K562 (cell line): ENCODE measurements at regions not wholly inside any gene's neighbourhood (a gene's known extent, or its start where the extent isn't known, plus 50 kb on each side); places are given as distances from the start of the nearest gene placed in this dataset.

Source experiments
- ATAC-seq: fragments of 200-7000 bp; cut with Tn5 transposase; 3 replicates; pipeline ENCODE4 v1.9.1; 2020; ENCODE audit warnings: moderate library complexity
- BruUV-seq: library from RNA; stranded (reverse); fragments of 400-500 nt; replicated peaks from 2 replicates; lab custom pipeline; 2021; lab: Mats Ljungman, UMichigan
- CTCF ChIA-PET: fragments of 300-600 bp; formaldehyde crosslinking; extraction: SDS; loops from one replicate; lab custom pipeline; 2021; ENCODE audit warnings: low intra/inter-chr PET ratio; lab: Yijun Ruan, JAX
- POLR2A ChIA-PET: fragments of 300-600, 350-650 bp; sonication (Branson Sonifier 250); formaldehyde crosslinking; extraction: SDS; loops from one replicate; lab custom pipeline; 2021; ENCODE audit warnings: antibody characterized with exemption, inconsistent platforms; lab: Yijun Ruan, JAX
- DNase-seq, 4 experiments: peaks; one replicate each; pipeline versions ENCODE4 v3.0.0 to v3.0.0-alpha.2; 2011 to 2018; ENCODE audit warnings: low spot score in 3 of 4, mixed read lengths in 3 of 4; ENCODE audit errors: extremely low read depth in 1 of 4
- FAIRE-seq: peaks from 2 replicates; lab custom pipeline; 2011; peaks lifted over from hg19 to GRCh38; lab: Jason Lieb, UNC
- H2AFZ ChIP-seq: 2 replicates; pipeline ENCODE4 v1.6.0; 2011; ENCODE audit warnings: low read depth, low read length, control low read depth, inconsistent platforms
- H3K27ac ChIP-seq: fragments of 200-600 bp; 3 replicates; pipeline ENCODE4 v1.8.0; 2011; ENCODE audit warnings: low read depth, mild to moderate bottlenecking, control low read depth, inconsistent platforms, low read length, moderate library complexity, mixed read lengths; ENCODE audit errors: extremely low read depth
- H3K27me3 ChIP-seq, 2 experiments: fragments of 300-600 bp in 1 of 2; 2 replicates in 1 of 2; 3 replicates in 1 of 2; pipeline versions ENCODE4 v1.6.0 to v1.8.0; 2011; ENCODE audit warnings: inconsistent platforms in 2 of 2, low read length in 2 of 2, mild to moderate bottlenecking in 1 of 2, mixed read lengths in 1 of 2, moderate library complexity in 1 of 2; ENCODE audit not compliant: control insufficient read depth in 2 of 2, insufficient read depth in 2 of 2
- H3K36me3 ChIP-seq: fragments of 300-600 bp; 3 replicates; pipeline ENCODE4 v1.8.0; 2011; ENCODE audit warnings: mild to moderate bottlenecking, low read length, inconsistent platforms; ENCODE audit not compliant: control insufficient read depth, insufficient read depth
- H3K4me1 ChIP-seq, 2 experiments: fragments of 200-600 bp in 1 of 2; replicated peaks in 1 of 2; 2 replicates in 1 of 2; 3 replicates in 1 of 2; pipeline versions ENCODE4 v1.5.1 to v1.8.0; 2011; ENCODE audit warnings: inconsistent platforms in 2 of 2, low read length in 2 of 2, mild to moderate bottlenecking in 1 of 2, mixed read lengths in 1 of 2, moderate library complexity in 1 of 2; ENCODE audit not compliant: control insufficient read depth in 2 of 2, insufficient read depth in 2 of 2
- H3K4me2 ChIP-seq: 2 replicates; pipeline ENCODE4 v1.6.1; 2011; ENCODE audit warnings: low read length, control low read depth, inconsistent platforms, mixed read lengths; ENCODE audit not compliant: insufficient read depth
- H3K4me3 ChIP-seq: fragments of 200-600 bp; sonication (generic), shearing (Covaris generic); 2 replicates; pipeline ENCODE4 v1.5.1; 2016; ENCODE audit warnings: control low read depth, inconsistent platforms
- H3K79me2 ChIP-seq: fragments of 200-600 bp; 3 replicates; pipeline ENCODE4 v1.8.0; 2011; ENCODE audit warnings: low read length, inconsistent platforms; ENCODE audit not compliant: control insufficient read depth, insufficient read depth
- H3K9ac ChIP-seq, 2 experiments: 2 replicates each; pipeline versions ENCODE4 v1.6.0 to v1.6.1; 2011; ENCODE audit warnings: low read depth in 2 of 2, low read length in 2 of 2, control low read depth in 1 of 2, inconsistent platforms in 1 of 2, mild to moderate bottlenecking in 1 of 2, mixed read lengths in 1 of 2; ENCODE audit not compliant: insufficient read depth in 1 of 2
- H3K9me1 ChIP-seq: one replicate; pipeline ENCODE4 v1.6.0; 2011; ENCODE audit warnings: inconsistent platforms, mild to moderate bottlenecking, low read length, moderate library complexity; ENCODE audit not compliant: control insufficient read depth, insufficient read depth
- H3K9me3 ChIP-seq: replicated peaks from 2 replicates; pipeline ENCODE4 v1.5.1; 2011; ENCODE audit warnings: low read depth, low read length, inconsistent platforms; ENCODE audit not compliant: control insufficient read depth, insufficient read depth
- H4K20me1 ChIP-seq: replicated peaks from 2 replicates; pipeline ENCODE4 v1.6.1; 2011; ENCODE audit warnings: low read length, inconsistent platforms, mixed read lengths; ENCODE audit not compliant: control insufficient read depth, insufficient read depth
- ADNP ChIP-seq: fragments of 200-800 bp; sonication (Bioruptor generic); IDR thresholded peaks from 2 replicates; pipeline ENCODE4 v1.6.1; 2016; ENCODE audit warnings: missing genetic modification characterization, missing compliant biosample characterization
- BDP1 ChIP-seq: IDR thresholded peaks from 3 replicates; pipeline ENCODE4 v1.6.1; 2011; ENCODE audit not compliant: insufficient read length, insufficient read depth
- IFI16 ChIP-seq: fragments of 250-450 bp; sonication (Bioruptor Pico); IDR thresholded peaks from 2 replicates; pipeline ENCODE4 v2.1.2; 2022; ENCODE audit warnings: mild to moderate bottlenecking, inconsistent platforms
- MAFK ChIP-seq: IDR thresholded peaks from 2 replicates; pipeline ENCODE4 v1.6.1; 2011; ENCODE audit warnings: low read length, improper control_type of control experiment
- NCOR1 ChIP-seq: fragments of 450-650 bp; IDR thresholded peaks from 2 replicates; pipeline ENCODE4 v1.6.1; 2016; ENCODE audit warnings: mild to moderate bottlenecking, moderate library complexity
- SP2 ChIP-seq: IDR thresholded peaks from 2 replicates; pipeline ENCODE4 v1.6.1; 2011; ENCODE audit warnings: mild to moderate bottlenecking, low read depth, low read length, moderate library complexity; ENCODE audit not compliant: poor library complexity, severe bottlenecking; ENCODE audit errors: extremely low read depth
- TCF7L2 ChIP-seq: fragments of 150-350 bp; IDR thresholded peaks from 2 replicates; pipeline ENCODE4 v1.6.1; 2016; ENCODE audit warnings: low read depth, mild to moderate bottlenecking, low read length, moderate library complexity
- ZMIZ1 ChIP-seq, 2 experiments: fragments of 150-350 bp in 1 of 2; IDR thresholded peaks; 2 replicates each; pipeline ENCODE4 v1.6.1; 2012 to 2016; ENCODE audit warnings: low read depth in 2 of 2, low read length in 2 of 2, mild to moderate bottlenecking in 1 of 2, moderate library complexity in 1 of 2
- ZNF217 ChIP-seq: sonication (generic); formaldehyde crosslinking; IDR thresholded peaks from 2 replicates; pipeline ENCODE4 v1.8.0; 2022; ENCODE audit warnings: mild to moderate bottlenecking, missing genetic modification reagents
- ZNF583 ChIP-seq: fragments of 250-450 bp; sonication (Bioruptor Pico); IDR thresholded peaks from 2 replicates; pipeline ENCODE4 v1.4.0; 2020
- ZNF740 ChIP-seq, 3 experiments: fragments of 200-800 bp in 1 of 3; sonication (Bioruptor generic) in 1 of 3; sonication (generic) in 1 of 3; formaldehyde crosslinking in 1 of 3; IDR thresholded peaks; 2 replicates each; pipeline versions ENCODE4 v1.6.1 to v1.8.0; 2016 to 2022; ENCODE audit warnings: mild to moderate bottlenecking in 2 of 3, missing compliant biosample characterization in 2 of 3, missing genetic modification characterization in 2 of 3, missing genetic modification reagents in 1 of 3
- ZNF780A ChIP-seq: fragments of 250-450 bp; sonication (Bioruptor Pico); IDR thresholded peaks from 2 replicates; pipeline ENCODE4 v1.5.0; 2021; ENCODE audit warnings: mild to moderate bottlenecking
- WGBS: fragments of 100-300 bp; shearing (Covaris generic); methylation state at CpG from one replicate; pipeline ENCODE4 v1.1.6; 2016; ENCODE audit warnings: low coverage, mixed read lengths; ENCODE audit not compliant: insufficient coverage; ENCODE audit errors: missing lambda C conversion rate; 5-methylcytosine and 5-hydroxymethylcytosine counted together
- in situ Hi-C: fragments of 300-500 bp; cut with MboI; formaldehyde crosslinking; loops from 4 replicates; pipeline ENCODE4 v1.15.0; 2018; ENCODE audit warnings: inconsistent platforms, mixed read lengths
- intact Hi-C: fragments of 100-400 bp; cut with micrococcal nuclease; formaldehyde crosslinking; loops from 2 replicates; pipeline ENCODE4 v1.14.2; 2022
- TF ChIP-seq, protein P1 (sequence below): fragments of 150-350 bp; conservative IDR thresholded peaks from 2 replicates; pipeline ENCODE4 v1.6.1; 2014; ENCODE audit warnings: low read length

DNA sequence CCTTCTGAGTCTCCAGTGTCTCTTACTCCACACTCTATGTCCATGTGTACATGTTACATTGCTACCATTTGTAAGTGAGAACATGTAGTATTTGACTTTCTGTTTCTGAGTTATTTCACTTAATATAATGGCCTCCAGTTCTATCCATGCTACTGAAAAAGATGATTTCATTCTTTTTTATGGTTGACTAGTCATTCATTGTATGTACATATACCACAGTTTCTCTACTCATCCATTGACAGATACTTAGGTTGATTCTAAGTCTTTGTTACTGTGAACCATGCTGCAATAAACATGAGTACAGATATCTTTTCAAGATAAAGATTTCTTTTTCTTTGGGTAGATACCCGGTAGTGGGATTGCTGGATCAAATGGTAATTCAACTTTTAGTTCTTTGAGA, 107.1 kb upstream of the CHD1 start:
- FAIRE-seq, result no peak
- ChIA-PET POLR2A (interaction anchor here (2.1 kb wide), 1 partner anchor 23 kb away, joined by 5 read pairs; no protein-coding TSS in a partner anchor), CTCF (no interaction called here)
- DNase-seq, result no peak
- WGBS, result 29% methylated on average over 1 of the region's 1 CpG
- H4K20me1 ChIP-seq, result no peaks in the 10 kb centered on the region
- in situ Hi-C loops, result loop anchor here (25.0 kb wide), 1 partner anchor 1849 kb away; the partner anchor contains the start of gene RIOK2
- no peaks in the 10 kb centered on the region for H3K9me3 ChIP-seq
- H2AFZ ChIP-seq, result no peak overlapping the region
- no peaks in the 10 kb centered on the region for H3K27me3 ChIP-seq
- H3K9ac ChIP-seq, result no peak overlapping the region
- H3K4me3 ChIP-seq, result no peak overlapping the region
- ATAC-seq, result no peak
- peaks cover 3 to 17% of the 10 kb centered on the region in 2 experiments; a peak in 3 of 5 replicates for H3K4me1 ChIP-seq
- no peak for TF ChIP-seq BDP1
- TF ChIP-seq, protein P1, sequence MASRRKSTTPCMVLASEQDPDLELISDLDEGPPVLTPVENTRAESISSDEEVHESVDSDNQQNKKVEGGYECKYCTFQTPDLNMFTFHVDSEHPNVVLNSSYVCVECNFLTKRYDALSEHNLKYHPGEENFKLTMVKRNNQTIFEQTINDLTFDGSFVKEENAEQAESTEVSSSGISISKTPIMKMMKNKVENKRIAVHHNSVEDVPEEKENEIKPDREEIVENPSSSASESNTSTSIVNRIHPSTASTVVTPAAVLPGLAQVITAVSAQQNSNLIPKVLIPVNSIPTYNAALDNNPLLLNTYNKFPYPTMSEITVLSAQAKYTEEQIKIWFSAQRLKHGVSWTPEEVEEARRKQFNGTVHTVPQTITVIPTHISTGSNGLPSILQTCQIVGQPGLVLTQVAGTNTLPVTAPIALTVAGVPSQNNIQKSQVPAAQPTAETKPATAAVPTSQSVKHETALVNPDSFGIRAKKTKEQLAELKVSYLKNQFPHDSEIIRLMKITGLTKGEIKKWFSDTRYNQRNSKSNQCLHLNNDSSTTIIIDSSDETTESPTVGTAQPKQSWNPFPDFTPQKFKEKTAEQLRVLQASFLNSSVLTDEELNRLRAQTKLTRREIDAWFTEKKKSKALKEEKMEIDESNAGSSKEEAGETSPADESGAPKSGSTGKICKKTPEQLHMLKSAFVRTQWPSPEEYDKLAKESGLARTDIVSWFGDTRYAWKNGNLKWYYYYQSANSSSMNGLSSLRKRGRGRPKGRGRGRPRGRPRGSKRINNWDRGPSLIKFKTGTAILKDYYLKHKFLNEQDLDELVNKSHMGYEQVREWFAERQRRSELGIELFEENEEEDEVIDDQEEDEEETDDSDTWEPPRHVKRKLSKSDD, result no peak
- TF ChIP-seq NCOR1, result no peak
- TF ChIP-seq ZNF217 (CRISPR knock-in tag), result no peak
- TF ChIP-seq TCF7L2, result no peak
- no peak for TF ChIP-seq ZMIZ1 (IDR thresholded peaks at IDR 0.05; ENCODE audit: low read depth in 2 of 2, low read length in 2 of 2)
- no peak for TF ChIP-seq IFI16 (CRISPR knock-in tag)
- no peak for TF ChIP-seq ZNF780A (CRISPR knock-in tag)
- no peak for TF ChIP-seq MAFK
- TF ChIP-seq SP2, result no peak
- TF ChIP-seq ZNF740 (CRISPR knock-in tag; IDR thresholded peaks at IDR 0.05), result no peak
- no peak for TF ChIP-seq ZNF740 (tag; IDR thresholded peaks at IDR 0.05)
- TF ChIP-seq ADNP (tag), result no peak
- no peak for TF ChIP-seq ZNF583
- H3K36me3 ChIP-seq, result no peaks in the 10 kb centered on the region
- BruUV-seq, result no TSS peak
- H3K27ac ChIP-seq, result no peak overlapping the region
- H3K9me1 ChIP-seq, result no peaks in the 10 kb centered on the region
- H3K79me2 ChIP-seq, result no peaks in the 10 kb centered on the region
- intact Hi-C loops, result no loop called here
- H3K4me2 ChIP-seq, result no peak overlapping the region
